ENCODE measurements at regions not wholly inside any gene's neighbourhood (a gene's known extent, or its start where the extent isn't known, plus 50 kb on each side); places are given as distances from the start of the nearest gene placed in this dataset.

GRCh38 chr4:13950491-13950890 lies 323.0 kb upstream of the BOD1L1 start:
- no peaks in the 10 kb centered on the region for H3K36me3 ChIP-seq
- no peaks in the 10 kb centered on the region for H3K4me1 ChIP-seq
- ATAC-seq (ENCODE audit: low FRiP score in 2 of 2) (no peak), DNase-seq (no peak)
- no peak for TF ChIP-seq POLR2AphosphoS5 (IDR thresholded peaks at IDR 0.05)
- TF ChIP-seq CTCF (IDR thresholded peaks at IDR 0.05) = no peak
- TF ChIP-seq POLR2A (IDR thresholded peaks at IDR 0.05) = no peak
- TF ChIP-seq EP300 (IDR thresholded peaks at IDR 0.05) = no peak
- H3K27ac ChIP-seq = no peak overlapping the region
- H3K4me3 ChIP-seq = no peak overlapping the region
- H3K27me3 ChIP-seq = no peaks in the 10 kb centered on the region
- no peaks in the 10 kb centered on the region for H3K9me3 ChIP-seq
- WGBS, 2 donors = 76 to 86% methylated on average over 4 of the region's 4 CpGs

GRCh38 chr4:13953083-13953482 lies 325.6 kb upstream of the BOD1L1 start:
- peak in 1 of 2 donors; percentile 24 for DNase-seq
- 81 to 88% methylated on average over 6 of the region's 6 CpGs for WGBS, 2 donors

GRCh38 chr4:13955551-13955950 lies 328.0 kb upstream of the BOD1L1 start:
- ATAC-seq (ENCODE audit: low FRiP score in 2 of 2) = no peak
- WGBS, 2 donors = 94 to 100% methylated on average over 5 to 7 of the region's 7 CpGs
- H3K27me3 ChIP-seq = no peaks in the 10 kb centered on the region
- H3K4me1 ChIP-seq = no peaks in the 10 kb centered on the region
- H3K4me3 ChIP-seq = no peak overlapping the region
- H3K27ac ChIP-seq = no peak overlapping the region
- H3K36me3 ChIP-seq = no peaks in the 10 kb centered on the region
- DNase-seq = no peak
- no peaks in the 10 kb centered on the region for H3K9me3 ChIP-seq
- no peak for TF ChIP-seq CTCF (IDR thresholded peaks at IDR 0.05)
- TF ChIP-seq EP300 (IDR thresholded peaks at IDR 0.05) = no peak
- TF ChIP-seq POLR2AphosphoS5 (IDR thresholded peaks at IDR 0.05) = no peak
- no peak for TF ChIP-seq POLR2A (IDR thresholded peaks at IDR 0.05)

More at GRCh38 chr4:13953083-13953482, 325.6 kb upstream of the BOD1L1 start:
- no peak overlapping the region for H3K4me3 ChIP-seq
- H3K9me3 ChIP-seq = no peaks in the 10 kb centered on the region
- H3K36me3 ChIP-seq = no peaks in the 10 kb centered on the region
- H3K27ac ChIP-seq = no peak overlapping the region
- H3K4me1 ChIP-seq = no peaks in the 10 kb centered on the region
- TF ChIP-seq POLR2A (IDR thresholded peaks at IDR 0.05) = no peak
- no peak for TF ChIP-seq EP300 (IDR thresholded peaks at IDR 0.05)
- no peak for TF ChIP-seq CTCF (IDR thresholded peaks at IDR 0.05)
- TF ChIP-seq POLR2AphosphoS5 (IDR thresholded peaks at IDR 0.05) = no peak
- no peak for ATAC-seq (ENCODE audit: low FRiP score in 2 of 2)
- no peaks in the 10 kb centered on the region for H3K27me3 ChIP-seq

- Histone ChIP-seq H3K9me3 (no peaks in the 10 kb centered on the region), H3K36me3 (no peaks in the 10 kb centered on the region), H3K4me3 (no peak overlapping the region), H3K4me1 (no peaks in the 10 kb centered on the region), H3K27ac (no peak overlapping the region), H3K27me3 (no peaks in the 10 kb centered on the region)
- WGBS, 2 donors = 76 to 77% methylated on average over 2 of the region's 2 CpGs
- DNase-seq (no peak), ATAC-seq (ENCODE audit: low FRiP score in 2 of 2) (no peak)
- TF ChIP-seq EP300 (IDR thresholded peaks at IDR 0.05) (no peak), CTCF (IDR thresholded peaks at IDR 0.05) (no peak), POLR2A (IDR thresholded peaks at IDR 0.05) (no peak), POLR2AphosphoS5 (IDR thresholded peaks at IDR 0.05) (no peak)
These were observed 329.4 kb upstream of the BOD1L1 start for GRCh38 chr4:13956947-13957346.

GRCh38 chr4:13957871-13958270 lies 330.3 kb upstream of the BOD1L1 start:
- H3K4me1 ChIP-seq = no peaks in the 10 kb centered on the region
- H3K36me3 ChIP-seq = no peaks in the 10 kb centered on the region
- no peak overlapping the region for H3K4me3 ChIP-seq
- DNase-seq = no peak
- H3K9me3 ChIP-seq = no peaks in the 10 kb centered on the region
- TF ChIP-seq EP300 (IDR thresholded peaks at IDR 0.05) = no peak
- TF ChIP-seq CTCF (IDR thresholded peaks at IDR 0.05) = no peak
- no peak for TF ChIP-seq POLR2AphosphoS5 (IDR thresholded peaks at IDR 0.05)
- TF ChIP-seq POLR2A (IDR thresholded peaks at IDR 0.05) = no peak
- H3K27me3 ChIP-seq = no peaks in the 10 kb centered on the region
- WGBS, 2 donors = 68 to 77% methylated on average over 5 of the region's 5 CpGs
- no peak for ATAC-seq (ENCODE audit: low FRiP score in 2 of 2)
- H3K27ac ChIP-seq = no peak overlapping the region
